Hematopoietic multipotent progenitor cell treated with erythropoietin and hydrocortisone succinate and interleukin-3 and kit ligand, for 4 days (in vitro differentiated cells): ENCODE measurements at regions not wholly inside any gene's neighbourhood (a gene's known extent, or its start where the extent isn't known, plus 50 kb on each side); places are given as distances from the start of the nearest gene placed in this dataset.
"Not testable (repeated sequence)": the region's sequence is repeated elsewhere in the genome, so short reads cannot be mapped to it uniquely, and the experiment has no call there.

Experiments used
- DNase-seq: peaks from one replicate; pipeline ENCODE4 v3.0.0-alpha.2; 2015

DNA sequence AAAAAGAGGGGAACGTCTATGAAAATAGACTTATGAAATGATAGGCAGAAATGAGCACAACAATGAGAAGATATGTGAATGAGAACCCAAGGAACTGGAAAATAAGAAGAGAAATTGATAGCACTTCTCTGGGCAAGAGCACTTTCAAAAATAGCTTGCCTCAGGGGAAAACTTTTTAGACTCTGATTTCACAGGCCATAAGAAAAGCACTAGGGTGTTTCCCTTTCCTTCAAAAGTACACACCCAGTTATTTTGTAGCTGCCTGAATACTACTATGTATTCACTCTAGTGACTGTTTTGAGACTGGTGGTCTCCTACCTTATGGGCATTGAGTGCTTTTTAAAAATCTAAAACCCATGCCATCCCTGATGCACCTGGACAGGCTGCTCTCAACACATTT, 172.3 kb upstream of the SOX6 start:
- DNase-seq = no peak

DNA sequence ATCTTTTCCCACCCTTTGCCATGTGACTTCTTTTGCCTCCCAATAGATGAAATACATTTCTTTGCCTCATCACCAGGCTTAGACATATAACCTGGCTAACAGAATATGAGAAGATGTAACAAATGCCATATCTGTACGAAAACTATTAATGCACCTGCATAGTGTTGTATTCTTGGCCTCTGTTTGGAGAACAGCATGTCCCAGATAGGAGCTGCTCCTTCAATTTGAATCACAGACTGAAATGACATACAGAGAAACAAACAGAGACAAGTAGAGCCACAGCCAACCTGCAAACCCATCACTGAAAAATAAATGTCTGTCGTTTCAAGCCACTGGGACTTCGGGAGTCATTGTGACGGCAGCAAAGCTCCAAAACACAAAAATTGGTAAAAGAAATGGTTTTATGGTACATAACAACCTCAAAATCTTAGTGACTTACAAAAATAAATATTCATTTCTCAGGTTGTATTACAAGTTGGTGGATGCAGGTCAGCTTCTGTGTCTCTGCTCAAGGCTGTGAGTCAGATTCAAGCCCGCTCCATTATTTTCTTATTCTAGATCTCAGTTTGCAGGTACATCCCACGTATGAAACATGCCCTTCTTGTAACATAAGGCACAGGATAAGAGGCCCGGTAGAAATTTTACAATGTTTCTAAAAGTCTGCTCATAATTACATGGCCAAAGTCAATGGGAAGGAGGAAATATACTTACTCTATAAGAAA, 171.3 kb upstream of the SOX6 start:
- DNase-seq = no peak

DNA sequence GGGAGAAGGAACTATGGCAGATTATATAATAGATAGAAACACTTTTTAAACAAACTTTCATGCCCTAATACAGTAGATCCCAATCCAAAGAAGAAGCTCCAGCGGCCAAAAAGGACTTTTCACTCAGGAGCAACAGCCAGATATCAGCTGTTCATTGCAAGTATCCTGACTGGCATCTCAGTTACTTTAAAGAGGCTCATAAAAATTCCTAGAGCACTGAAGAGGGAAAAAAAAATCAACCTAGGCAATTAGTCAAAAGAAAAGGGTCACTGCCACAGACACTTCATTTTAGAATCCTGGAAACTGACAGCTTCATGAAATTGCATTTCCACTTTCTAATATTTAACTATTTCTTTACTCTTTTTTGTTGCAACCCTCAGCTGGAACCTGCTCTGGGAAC, 170.6 kb upstream of the SOX6 start:
- no peak for DNase-seq

DNA sequence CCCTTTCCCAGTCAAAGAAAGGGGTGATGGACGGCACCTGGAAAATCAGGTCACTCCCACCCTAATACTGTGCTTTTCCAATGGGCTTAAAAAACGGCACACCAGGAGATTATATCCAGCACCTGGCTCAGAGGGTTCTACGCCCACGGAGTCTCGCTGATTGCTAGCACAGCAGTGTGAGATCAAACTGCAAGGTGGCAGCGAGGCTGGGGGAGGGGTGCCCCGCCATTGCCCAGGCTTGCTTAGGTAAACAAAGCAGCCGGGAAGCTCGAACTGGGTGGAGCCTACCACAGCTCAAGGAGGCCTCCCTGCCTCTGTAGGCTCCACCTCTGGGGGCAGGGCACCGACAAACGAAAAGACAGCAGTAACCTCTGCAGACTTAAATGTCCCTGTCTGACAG, 164.4 kb upstream of the SOX6 start:
- not testable (repeated sequence) for DNase-seq

DNA sequence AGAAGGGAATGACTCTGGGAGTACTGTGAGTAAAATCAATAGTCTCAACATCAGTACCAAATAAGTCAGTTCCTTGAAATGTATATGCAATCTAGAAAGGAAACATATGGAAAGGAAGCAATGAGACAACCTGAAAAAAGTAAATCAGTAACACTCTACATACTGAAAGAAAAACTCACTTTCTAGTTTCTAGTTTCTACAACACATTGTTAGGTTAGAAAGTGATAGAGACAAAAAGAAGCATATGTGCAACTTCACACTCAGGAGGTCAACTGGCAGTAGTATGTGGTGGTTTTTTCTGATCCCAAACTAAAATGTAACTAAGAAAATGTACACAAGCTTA, 156.5 kb upstream of the SOX6 start:
- no peak for DNase-seq

DNA sequence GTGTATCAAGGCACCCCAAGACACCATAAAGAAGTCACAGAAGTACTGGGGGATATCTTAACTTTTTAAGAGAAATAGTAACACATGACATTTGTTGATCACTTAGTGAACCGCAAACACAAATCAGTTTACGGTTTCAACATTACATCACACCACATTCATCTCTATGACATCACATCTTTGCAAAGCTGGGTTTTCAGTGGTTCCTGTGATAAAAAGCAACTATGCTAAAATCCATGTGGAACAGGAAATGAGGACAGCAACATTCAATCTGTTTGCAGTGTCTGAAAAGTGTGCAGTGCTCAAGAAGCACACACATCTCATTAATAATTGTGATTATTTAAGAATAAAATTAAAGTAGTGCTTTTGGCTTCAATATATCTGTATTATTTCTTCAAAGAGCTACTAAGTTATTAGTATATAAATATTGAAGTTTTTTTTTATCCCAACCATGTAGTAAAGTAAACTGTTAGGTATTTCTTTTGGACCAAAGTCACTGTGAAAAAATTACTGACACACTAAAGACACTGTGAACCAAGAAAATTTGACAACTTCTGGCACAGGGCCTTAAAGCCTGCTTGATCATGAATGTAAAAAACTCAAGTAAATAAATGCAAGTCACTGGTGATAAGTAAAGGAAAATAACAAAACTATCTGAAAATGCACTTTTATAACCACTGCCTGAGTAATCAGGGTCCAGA, 156.0 kb upstream of the SOX6 start:
- DNase-seq = no peak

DNA sequence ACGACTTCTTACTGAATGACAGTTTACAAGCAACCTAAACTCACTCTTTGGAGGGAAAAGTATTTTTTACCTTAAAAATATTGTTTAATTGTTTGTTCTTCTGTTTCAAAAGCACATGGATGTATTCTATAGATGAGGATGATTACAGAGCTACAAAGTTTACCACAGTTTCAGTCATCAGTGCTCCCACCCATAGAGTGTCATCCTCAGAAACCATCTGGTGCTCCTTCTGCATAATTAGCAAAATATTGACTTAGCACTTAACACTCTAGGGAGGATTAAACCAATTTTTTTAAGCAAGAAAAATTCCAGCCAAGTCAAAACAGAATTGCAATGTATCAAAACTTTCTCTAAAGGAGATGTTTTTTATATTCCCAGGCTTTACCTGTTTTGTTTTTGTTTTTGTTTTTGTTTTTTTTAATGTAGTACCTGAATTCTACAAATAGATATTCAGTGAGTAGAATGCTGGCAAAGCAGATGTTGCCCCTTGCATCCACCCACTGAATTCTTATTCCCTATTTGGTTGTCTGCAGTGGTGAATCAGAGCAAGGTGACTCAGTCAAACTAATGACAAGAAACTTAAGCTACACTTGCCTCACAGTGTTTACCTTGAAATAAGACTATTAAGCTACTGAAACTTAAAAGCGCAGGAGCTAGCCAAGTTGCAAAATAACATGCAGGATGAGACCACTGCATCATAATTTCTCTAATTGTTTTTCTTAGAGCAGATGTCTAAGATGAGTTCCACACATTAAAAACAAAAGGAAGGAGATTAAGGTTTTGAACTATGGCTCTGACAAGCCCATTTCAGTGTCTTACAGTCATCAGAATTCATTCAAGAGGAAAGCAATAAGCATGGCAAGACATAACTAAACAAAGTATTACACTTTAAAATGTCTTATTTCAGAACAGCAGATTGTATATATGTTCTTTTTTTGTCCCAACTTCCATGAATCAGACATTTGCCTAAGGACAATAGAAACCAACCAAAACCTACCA, 155.1 kb upstream of the SOX6 start:
- DNase-seq = no peak

DNA sequence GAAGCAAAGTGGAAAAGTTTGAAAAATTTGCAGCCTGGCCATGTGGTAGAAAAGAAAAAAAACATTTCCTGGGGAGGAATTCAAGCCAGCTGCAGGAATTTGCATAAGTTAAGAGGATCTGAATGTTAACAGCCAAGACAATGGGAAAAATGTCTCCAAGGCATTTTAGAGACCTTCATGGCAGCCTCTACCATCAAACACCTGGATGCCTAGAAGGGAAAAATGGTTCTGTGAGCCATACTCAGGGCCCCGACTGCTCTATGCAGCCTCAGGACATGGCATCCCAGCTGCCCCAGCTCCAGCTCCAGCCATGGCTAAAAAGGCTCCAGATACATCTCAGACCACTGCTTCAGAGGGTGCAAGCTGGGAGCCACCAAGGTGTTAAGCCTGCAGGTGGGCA, 149.1 kb upstream of the SOX6 start:
- DNase-seq = no peak

DNA sequence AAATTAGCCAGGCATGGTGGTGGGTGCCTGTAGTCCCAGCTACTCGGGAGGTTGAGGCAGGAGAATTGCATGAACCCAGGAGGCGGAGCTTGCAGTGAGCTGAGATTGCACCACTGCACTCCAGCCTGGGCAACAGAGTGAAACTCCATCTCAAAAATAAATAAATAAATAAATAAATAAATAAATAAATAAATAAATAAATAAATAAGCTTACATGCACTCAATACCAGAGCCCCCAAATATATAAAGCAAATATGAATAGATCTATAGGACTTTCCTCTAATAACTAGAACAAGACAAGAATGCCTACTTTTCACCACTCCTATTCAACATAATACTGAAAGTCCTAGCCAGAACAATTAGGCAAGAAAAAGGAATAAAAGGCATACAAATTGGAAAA, 147.5 kb upstream of the SOX6 start:
- DNase-seq = not testable (repeated sequence)

DNA sequence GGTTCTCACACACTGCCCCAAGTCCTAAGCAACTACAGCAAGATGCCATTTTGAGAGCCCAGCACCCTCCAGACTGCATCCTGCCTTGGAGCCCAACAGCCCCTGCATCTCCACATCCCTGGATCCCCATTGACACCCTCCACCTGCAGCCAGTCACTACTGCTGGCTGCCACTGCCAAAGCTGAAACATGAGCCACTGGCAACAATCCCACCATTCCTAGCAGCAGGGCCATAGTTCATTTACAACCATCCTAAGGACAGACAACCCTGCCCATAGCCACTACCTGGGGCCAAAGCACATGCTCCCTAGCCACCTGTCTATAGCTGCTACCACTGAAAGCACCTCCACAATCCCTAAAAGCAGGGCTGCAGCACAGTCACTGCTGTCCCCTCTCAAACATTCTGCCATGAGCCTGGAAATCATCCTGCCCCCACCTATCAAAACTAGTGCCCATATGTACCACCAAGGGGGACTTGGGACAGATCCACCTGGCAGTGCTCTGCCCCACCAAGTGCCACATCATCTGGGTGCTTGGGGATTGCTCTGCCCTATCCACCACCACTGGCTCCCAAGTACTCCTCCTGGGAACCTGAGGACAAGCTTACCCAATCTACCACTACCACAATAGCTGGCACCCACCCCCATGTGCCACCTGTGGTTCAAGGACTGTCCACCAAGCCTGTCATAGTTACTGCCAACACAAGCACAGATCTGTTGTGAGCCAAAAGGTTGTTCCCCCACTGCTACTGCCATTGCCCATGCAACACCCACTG, 138.8 kb upstream of the SOX6 start:
- DNase-seq = no peak

DNA sequence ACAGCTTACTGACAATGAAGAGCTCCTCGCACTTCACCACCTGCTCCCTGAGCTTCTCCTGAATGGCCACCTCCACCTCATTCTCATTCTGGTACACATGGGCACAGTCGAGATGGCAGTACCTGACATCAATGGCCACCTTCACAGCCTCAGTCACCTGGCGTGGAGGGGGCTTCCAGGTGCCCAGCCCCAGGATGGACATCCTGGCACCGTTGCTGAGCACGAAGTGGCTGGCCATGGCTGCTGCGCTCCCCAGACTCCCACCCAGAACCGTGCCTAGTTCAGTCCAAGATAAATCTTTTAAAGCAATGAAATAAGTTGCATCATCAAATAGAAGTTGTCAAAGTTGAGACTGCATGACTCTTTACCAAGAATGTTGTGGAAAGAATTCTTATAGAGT, 128.1 kb upstream of the SOX6 start:
- DNase-seq = no peak

DNA sequence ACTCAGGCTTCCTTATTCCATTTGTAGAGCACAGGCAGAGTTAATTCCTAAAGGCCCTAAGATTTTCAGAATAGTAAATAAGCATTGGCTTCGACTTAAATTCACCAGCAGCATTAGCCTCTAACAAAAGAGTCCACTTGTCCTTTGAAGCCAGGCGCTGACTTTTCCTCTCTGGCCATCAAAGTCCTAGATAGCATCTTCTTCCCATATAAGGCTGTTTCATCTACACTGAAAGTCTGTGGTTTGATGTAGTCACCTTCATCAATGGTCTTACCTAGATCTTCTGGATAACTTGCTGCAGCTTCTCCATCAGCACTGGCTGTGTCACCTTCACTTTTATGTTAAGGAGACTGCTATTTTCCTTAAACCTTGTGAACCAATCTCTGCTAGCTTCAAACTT, 118.3 kb upstream of the SOX6 start:
- no peak for DNase-seq

DNA sequence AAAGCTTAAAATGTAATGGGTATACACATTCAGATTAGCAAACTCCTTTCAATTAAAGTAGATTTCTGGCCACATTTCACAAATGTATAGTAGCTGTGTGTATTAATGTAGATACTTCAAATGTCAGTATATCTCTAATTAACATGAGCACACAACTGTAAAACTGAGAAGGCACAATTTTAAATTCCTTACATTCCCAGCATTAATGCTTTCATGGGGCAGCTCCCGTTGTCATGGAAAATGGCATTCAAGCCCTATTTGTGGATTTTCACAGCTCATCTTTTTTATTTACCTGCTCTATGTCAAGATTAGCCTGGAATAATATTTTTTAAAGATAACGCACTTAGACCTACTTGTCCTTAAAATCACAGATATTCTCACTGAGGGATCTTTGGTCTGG, 113.6 kb upstream of the SOX6 start:
- no peak for DNase-seq

DNA sequence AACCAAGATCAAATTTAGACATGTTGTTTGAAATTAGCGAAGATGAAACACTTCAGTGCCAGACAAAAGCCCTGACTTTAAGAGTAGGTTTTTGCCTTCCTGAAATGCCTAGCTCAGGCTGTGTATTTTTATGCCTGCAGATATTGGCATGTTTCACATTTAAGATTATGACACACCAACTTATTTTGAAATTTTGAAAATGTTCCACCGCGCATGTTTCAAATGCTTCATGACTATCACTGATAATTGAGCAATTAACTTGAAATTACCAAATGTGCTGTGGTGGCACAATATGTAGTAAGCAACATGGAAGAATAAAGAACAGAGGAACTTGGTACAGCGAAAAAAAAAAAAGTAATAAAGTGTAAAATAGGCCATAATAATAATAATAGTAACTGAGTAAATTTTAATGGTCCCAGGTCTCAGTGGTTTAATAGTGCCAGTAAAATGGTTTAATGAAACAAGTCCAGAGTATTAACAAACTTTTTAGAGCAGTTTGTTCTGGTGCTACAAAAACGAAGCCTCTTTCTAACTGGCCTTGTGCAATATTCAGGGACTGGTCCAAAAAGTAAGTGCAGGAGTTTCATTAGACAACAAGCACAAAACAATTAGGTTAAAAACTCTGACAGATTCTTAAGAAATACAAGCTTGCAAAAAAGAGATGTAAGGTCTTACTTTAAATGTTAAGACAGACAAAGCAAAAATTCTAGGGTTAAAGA, 112.5 kb upstream of the SOX6 start:
- DNase-seq = peak; percentile 3

DNA sequence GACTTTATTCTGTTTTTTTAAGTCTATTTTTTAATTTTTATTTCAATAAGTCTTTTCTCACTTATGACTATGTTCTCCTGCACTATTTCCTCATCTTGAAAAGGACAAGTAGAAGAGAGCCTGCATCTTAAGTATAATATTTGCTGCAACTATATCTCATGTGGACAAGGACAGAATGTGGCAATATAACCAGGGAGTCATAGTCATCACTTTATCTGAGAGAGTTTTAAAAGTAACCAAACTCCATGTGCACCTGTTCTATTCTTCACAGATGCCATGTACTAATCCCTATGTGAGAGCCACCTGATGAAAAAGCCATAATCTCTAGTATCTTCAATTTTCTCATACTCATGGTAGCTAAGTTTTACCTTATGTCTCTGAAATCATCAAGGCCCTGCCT, 104.2 kb upstream of the SOX6 start:
- no peak for DNase-seq

DNA sequence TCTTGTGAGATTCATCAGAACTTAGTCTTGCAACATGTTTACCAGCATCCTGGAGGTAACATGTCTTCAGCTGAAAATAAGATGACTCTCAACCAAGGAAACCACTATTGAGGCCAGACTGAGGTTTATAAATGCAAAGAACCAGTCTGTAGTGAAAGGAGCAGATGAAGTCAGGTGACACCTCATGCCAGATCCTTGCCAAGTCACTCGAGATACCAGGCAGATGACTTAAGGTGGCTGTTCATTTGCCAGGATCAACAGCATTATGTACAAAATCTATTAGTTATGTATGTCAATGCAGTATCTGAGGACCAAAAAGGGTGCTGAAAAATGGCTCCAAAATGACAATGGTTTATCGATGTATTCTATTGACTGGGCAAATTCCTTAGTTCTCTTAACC, 100.0 kb upstream of the SOX6 start:
- DNase-seq = no peak

DNA sequence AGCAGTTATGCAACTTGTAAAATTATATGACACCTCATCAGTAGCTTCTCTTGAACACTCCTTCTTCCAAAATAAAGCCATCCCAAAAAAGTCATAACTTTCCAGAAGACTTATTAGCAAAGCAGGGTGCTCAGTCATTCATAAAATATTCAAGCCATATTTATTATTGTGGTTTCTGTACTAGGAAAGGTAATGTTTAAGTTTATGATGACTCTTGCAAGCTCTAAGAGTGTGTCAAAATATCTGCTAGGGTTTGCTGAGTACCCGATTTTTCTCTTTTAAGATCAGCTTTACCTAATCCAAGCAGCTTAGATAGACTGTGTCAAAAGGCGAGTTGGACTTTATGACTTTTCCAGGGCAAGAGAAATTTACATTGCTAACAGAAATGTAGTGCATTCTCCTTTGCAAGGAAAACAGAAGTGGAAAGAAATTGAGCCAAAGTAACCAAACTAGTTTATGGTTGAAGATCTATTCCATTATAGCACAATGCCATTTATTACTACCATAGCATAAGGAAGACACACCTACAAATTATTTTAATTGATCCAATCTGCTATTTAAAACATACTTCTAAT, 98.0 kb upstream of the SOX6 start:
- DNase-seq = no peak

DNA sequence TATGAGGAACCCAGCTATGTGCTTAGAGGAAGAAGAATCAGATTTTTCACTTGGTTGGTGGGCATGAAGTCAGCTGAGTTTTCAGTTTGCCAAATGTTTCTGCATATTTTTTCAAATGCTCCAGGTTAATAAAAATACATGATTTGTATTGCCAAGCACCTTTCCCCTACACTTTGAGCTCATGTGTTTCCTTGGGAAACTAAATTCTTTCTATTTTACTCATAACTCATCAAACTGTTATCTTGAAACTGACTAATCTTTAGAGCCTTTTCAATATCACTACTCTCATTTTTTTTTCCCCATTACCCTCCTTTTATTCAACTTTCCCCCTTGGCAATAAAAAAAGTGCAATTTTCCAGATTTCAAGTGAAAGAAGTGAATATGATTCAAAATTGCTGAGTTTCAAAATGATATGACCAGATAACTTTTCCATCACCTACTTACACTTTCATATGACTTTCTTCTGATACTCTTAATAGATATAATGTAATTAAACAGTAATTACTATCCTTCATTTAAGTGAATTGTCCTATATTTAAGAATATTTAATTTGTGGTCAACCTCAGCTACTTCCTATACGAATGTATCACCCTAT, 91.9 kb upstream of the SOX6 start:
- no peak for DNase-seq

DNA sequence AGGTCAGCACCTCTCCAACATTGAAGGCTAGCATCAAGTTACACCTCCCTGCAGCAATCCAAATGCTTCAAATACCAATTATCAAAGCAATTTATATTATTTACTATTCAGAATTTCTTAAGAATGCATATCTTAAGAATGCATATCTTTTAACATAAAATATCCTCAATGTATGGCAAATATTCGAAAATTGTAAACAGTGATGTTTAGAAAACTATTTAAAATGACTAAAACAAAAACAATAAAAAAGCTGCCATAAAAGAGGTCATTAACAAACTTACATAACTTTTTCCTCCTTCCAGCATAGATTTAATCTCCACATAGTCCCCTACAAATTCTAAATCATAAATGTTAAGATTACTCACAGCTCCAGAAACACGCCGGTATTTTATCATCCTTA, 85.1 kb upstream of the SOX6 start:
- no peak for DNase-seq

DNA sequence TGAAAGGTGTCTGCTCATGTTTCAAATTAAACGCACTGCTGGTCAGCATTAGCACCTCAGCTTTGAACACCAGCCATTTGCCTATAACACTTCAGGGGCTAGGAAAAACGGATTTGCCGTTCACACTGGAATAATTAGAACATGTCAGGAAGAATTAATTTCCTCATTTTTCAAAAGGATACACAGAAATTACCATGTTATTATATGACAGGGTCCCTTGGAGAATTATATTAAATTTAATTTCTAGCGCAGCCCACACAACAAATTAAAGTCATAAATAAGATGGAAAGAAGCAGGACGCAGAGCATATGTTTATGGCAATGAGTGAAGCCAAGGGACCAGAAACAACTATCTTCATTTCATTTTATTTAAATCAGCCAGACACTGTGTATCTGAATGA, 83.8 kb upstream of the SOX6 start:
- no peak for DNase-seq

DNA sequence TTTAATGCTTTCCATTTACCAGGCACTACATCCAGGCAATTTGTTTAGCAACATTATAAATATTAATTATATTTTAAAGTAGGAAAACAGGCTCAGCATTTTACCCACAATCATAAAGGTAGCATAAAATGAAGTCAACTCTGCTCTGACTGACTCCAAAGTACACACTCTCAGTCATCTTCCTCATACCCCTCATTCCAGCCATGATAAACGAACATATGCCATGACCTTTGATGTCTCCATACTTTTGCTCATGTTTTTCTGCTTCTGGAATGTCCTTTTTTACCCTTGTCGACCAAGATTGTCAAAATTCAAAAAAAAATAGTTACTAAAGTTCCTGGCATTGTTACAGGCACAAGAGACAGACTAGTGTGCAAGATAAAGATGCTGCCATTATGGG, 77.7 kb upstream of the SOX6 start:
- DNase-seq = no peak

DNA sequence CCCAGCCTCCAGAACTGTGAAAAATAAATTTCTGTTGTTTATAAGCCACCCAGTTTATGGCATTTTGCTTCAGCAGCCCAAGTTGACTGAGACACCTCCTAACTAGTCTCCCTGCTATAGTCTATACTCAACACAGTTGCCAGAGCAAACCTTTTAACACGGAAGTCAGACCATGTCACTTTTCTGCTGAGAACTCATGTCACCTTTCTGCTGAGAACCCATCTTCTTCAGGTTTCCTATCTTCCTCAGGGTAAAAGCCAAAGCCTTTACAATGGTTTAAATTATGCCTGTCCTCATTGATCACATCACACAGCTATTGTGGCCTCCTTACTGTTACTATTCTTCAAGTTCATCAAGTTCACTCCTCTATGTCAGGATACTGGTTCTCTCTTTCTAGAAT, 74.3 kb upstream of the SOX6 start:
- DNase-seq = no peak
